ENCODE measurements at regions not wholly inside any gene's neighbourhood (a gene's known extent, or its start where the extent isn't known, plus 50 kb on each side); places are given as distances from the start of the nearest gene placed in this dataset.
A peak's percentile ranks its signal among the peaks of the same experiment; 100 is the strongest.

DNA sequence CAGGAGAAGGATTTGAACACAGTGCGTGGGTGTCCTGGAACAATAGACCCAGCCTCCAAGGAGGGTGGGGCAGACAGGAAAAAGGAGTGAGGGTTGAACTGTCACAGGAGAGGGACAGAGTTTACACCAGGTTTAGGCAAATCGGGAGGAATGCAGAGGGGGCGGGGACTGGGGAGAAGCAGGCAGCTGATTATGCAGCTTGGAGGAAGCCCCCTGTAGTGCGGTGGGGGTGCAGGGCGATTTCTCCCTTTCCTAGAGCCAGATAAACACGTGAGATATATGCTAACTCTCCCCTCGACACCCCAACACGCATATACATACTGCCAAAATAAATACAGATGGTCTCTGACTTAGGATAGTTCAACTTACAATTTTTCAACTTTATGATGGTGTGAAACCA, 108.6 kb upstream of the PRR20G start:
- peak; percentile 78 for DNase-seq (ENCODE audit: low spot score)

DNA sequence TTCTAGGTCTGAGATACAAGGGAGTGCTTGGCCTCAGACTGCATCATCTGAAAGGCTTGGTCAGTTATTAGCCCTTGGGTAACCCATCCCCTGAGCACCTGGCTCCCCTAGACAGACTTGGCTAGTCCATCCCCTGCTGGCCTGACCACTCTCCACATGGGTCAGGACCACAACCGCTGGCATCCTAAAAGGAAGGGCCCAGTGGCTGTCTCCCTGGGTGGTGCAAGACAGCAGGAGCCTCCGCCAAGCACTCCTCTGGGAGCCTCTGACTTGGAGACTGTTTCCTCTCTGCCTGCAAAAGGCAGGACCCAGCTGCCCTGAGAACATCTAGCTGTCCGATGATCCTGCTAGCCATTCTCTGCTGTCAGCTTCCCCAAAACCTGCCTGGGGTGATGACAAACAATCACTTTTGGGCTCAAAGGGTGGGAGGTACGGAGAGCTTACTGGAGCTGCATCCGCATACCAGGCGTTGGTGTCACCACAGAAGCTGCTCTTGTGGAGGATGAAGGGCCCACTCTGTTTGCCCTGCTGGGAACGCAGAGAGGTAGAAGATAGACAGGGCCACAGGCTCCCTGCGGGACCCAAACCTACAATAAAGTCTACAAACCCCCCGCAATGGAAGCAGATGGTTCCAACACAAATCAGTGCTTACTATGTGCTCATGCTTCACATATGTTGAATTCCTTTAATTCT, 108.0 kb upstream of the PRR20G start:
- DNase-seq (ENCODE audit: low spot score) = no peak

DNA sequence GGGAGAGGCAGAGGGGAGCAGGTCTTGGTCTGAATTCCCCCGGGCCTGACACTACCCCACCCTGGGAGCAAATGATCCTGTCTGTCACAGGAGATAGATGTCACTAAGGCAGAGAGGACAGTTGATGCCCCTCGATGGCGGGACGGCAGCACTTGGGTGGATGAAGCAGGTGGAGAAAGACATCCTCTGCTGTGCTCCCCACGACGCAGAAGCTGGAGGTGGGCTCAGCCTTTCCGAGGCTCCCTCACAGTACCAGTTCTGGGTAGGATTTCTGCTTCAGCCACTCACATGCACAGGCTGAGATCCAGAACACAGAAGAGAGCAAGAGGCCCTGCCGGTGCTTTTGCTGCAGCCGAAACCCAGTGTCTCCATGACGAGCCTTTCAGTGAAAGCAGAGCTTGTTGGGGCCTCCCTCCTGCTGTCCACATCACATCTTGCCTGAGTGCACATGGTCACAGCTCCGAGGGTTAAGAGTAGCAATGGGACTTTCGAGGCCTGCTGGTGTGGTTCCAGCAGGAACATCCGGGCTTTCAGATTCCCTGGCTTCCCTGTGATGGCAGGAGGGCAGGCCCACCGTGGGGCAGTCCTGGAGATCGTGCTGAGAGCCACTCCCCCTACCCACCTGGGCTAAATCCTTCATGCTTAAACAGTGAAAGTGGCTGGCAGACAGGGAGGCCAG, 107.3 kb upstream of the PRR20G start:
- no peak for DNase-seq (ENCODE audit: low spot score)

DNA sequence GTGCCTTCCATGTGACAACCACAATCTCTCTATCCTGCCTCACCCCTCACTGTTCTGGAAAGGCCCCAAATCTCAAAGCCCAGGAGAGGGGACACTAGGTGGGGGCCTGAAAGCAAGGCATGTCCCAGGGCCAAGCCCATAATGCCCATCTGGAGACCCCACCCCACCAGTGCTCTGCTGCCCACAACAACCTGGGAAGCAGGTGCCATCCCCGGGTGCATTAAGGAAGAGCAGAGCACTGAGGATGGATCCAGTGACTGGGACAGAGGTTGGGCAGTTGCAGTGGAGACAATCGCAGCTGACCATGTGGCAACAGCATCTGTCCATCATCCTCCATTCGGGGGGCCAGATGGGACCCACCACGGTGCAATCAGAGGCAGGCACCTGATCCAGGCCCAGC, 106.2 kb upstream of the PRR20G start:
- no peak for DNase-seq (ENCODE audit: low spot score)

DNA sequence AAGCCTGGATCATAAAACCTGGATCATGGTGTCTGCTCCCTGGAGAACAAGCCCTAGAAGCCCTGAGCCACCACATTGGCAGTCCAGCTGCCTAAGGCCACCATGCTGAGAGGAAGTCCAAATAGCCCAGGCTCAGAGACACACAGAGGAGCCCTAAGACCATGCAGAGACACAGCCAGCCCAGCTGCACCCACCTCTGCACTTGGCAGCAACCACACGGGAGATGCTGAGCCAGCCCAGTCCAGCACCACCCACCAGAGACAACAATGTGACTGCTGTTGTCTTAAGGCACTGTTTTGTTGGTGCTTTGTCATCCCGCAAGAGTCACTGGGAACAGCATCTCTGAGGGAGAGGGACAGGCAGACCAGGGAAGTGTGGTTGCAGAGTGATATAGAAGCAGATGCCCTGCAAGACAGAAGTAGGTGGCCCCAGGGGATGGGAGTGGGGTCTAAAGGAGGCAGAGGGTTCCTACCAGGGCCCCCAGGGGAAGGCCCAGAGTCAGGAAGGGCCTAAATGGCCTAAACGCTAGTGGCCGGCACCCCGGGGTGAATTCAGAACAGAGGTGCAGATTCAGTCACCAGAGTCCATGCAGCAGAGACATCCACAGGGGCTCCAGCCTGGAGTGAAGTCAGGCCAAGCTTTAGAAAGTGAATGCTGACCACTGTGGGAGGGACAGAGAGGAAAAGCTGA, 105.4 kb upstream of the PRR20G start:
- no peak for DNase-seq (ENCODE audit: low spot score)

DNA sequence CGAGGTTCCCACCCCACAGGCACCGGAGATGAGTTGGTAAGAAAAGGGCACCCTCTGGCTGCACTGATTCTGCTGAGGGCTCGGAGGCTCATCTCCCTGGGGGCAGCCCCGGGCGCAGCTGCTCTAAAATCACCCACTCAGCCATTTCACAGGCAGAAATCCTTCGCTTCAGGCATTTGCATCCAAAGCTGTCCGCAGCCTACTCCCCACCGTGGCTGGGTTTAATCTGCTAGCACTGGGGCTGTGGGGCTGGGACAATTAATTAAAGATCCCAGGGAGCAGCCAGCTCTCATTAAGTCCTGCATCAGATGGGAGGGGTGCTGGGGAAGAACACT, 104.3 kb upstream of the PRR20G start:
- no peak for DNase-seq (ENCODE audit: low spot score)

DNA sequence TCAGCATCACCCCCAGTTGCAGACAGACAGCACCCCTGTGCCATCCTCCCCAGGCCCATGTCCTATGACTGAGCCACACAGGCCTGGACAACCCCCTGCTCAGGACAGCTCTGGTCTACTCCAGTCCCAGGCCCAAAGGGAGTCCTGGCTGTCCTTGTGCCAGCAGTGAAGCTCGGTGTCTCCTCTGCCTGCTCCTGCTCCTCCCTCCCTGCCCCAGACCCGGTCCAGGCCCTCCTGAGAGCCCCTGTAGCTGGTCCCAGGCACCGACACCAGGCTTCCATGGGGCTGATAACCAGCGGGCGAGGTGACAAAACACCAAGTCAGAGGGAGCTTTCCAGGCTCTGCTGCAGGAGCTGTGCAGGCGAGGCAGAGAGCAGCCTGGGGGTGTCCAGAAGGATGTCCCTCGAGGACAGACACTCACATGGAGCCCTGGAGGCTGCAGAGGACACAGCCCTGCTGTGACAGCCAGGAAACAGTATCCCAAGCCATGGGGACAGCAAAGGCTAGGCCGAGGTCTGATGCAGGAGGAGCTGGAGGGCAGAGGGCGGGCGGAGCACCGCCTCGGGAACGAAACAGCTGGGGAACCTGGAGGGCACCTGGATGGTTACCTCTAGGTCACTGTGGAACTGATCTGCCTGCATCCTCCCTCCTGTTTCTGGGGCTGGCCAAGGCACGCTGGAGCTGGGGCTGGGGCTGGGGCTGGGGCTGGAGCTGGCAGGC, 103.8 kb upstream of the PRR20G start:
- no peak for DNase-seq (ENCODE audit: low spot score)

DNA sequence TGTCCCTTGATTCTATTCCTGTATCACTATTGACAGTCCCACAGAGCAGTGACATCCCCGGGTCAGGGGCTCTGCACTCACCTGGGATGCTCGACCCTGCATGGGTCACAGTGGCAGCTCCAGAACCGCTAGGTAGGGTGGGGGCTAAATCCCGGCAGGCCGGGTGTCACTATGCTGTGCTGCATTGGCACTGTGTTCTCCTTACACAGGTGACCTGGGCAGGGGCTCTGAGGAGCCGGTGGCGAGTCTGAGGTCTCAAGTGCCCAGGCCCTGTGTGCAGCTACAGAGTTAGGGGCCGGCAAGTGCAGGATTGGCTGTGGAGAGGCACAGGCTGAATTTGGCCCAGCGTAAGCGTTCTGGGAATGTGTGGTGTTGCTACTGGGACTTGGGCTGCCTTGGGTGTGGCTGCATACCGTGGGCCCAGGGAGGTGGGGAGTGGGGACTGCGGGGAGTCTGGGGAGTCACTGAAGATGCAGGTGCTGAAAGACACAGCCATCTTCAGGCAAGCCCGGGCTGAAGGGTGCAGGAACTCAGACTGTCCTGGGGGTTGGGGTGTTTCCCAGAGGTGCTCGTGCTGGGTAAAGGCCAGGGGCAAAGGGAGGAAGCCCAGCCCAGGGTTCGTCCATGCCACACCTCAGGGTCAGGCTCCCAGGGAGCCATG, 102.6 kb upstream of the PRR20G start:
- DNase-seq (ENCODE audit: low spot score) = no peak

DNA sequence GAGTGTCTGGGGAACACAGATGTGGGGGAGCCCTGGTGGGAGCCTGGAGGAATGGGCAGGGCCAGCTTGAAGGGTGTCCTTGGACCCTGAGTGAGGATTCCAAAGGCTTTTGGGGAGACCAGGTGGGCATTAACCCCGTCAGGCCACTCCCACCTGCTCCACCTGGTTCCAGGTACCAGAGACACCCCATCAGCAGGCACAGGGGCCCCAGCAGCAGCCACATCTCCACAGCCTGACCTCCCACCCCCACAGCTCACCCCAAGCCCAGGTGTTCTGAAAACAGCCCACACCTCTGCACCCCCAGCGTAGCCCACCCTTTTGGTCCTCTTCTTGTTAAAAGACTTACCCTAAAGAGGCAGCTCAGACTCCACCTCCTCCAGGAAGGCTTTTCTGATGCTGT, 102.1 kb upstream of the PRR20G start:
- no peak for DNase-seq (ENCODE audit: low spot score)

DNA sequence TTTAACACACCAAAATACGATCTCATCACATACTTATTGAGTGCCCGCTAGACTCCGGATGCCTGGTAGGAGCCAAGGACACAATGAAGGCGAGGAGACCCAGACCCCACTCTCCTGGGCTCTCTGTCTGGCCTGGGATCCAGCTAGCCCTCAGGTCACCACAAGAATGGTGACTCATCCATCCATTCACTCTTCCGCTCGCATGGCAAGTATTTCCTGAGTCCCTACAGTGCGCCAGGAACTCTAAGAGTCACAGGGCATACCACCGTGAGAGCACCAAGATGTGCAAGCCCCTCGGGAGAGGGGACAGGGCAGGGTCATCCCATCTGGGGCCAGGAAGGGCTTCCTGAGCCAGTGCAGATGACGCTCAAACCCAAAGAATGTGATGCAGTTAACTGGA, 101.6 kb upstream of the PRR20G start:
- no peak for DNase-seq (ENCODE audit: low spot score)

DNA sequence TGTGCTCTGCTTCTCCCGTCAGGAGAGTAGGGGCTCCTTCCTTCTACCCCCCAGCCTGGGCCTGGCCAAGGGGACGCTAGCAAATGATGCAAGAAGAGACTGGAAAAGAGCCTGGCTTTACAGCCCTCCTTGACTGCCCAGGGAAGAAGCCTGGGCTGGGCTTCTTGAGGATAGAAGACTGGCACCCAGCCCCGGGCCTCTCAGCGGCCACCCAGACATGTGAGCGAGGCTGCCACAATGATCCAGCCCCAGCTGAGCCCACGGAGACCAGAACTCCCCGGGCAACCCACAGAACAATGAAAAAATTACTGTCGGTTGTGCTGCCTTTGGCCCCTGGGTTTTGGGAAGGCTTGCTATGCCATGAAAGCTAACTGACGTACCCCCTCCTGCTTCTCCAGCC, 100.6 kb upstream of the PRR20G start:
- DNase-seq (ENCODE audit: low spot score) = no peak

DNA sequence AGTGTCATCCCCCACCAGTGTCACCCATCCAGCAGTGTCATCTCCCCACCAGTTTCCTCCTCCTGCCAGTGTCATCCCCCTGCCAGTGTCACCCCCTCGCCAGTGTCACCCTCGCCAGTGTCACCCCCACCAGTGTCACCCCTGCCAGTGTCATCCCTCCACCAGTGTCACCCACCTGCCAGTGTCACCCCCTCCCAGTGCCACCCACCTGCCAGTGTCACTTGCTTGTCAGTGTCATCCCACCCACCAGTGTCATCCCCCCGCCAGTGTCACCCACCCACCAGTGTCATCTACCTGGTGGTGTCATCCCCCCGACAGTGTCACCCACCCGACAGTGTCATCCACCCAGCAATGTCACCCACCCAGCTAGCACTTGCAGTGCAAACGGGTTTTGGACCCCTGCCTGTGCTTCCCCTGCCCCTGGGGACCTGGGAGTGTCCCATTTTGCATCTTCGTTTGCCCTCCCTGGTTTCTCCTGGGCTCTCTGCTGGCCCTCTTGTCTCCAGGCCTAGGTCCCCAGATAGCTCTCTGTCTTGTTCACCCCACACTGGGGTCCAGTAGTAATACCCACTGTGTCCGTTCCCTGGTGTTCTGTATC, 99.8 kb upstream of the PRR20G start:
- no peak for DNase-seq (ENCODE audit: low spot score)

DNA sequence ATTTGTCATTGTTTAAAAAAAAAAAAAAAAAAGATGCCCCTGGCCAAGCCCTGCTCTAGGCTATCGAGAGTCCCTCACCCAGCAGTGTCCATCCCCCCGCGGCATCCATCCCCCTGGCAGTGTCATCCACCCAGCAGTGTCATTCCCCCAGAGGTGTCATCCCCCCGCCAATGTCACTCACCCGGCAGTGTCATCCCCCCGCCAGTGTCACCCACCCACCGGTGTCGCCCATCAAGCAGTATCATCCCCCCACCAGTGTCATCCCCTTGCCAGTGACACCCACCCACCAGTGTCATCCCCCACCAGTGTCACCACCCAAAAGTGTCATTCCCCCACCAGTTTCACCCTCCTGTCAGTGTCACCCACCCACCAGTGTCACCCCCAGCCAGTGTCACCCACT, 99.3 kb upstream of the PRR20G start:
- no peak for DNase-seq (ENCODE audit: low spot score)

DNA sequence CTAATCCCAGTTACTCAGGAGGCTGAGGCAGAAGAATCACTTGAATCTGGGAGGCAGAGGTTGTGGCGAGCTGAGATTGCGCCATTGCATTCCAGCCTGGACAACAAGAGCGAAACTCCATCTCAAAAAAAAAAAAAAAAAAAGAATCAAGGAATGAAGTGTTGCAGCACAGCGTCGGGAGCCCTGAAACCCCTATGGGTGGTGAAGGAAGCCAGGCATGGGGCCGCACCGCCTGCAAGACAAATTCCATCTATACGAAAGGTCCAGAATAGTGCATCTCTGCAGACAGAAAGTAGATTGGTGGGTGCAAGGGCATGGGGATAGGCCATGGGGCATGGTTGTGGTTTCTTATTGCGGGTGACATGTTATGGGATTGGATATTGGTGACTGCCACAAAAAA, 98.6 kb upstream of the PRR20G start:
- no peak for DNase-seq (ENCODE audit: low spot score)

DNA sequence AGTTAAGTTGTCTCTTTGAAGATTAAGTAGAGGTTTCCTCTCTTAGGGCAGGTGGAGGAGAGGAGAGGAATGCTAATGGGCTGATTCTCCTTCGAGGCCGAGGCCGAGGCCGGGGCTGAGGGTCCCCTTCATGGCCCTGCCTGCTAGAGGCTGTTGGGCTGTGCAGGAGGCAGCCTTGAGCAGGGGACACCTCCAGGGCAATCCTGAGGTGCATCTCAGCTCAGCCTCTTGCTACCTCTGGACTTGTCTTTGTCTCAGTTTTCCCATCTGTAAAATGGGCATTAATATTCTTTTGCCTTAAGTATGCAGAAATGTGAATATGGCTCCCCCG, 97.7 kb upstream of the PRR20G start:
- no peak for DNase-seq (ENCODE audit: low spot score)

DNA sequence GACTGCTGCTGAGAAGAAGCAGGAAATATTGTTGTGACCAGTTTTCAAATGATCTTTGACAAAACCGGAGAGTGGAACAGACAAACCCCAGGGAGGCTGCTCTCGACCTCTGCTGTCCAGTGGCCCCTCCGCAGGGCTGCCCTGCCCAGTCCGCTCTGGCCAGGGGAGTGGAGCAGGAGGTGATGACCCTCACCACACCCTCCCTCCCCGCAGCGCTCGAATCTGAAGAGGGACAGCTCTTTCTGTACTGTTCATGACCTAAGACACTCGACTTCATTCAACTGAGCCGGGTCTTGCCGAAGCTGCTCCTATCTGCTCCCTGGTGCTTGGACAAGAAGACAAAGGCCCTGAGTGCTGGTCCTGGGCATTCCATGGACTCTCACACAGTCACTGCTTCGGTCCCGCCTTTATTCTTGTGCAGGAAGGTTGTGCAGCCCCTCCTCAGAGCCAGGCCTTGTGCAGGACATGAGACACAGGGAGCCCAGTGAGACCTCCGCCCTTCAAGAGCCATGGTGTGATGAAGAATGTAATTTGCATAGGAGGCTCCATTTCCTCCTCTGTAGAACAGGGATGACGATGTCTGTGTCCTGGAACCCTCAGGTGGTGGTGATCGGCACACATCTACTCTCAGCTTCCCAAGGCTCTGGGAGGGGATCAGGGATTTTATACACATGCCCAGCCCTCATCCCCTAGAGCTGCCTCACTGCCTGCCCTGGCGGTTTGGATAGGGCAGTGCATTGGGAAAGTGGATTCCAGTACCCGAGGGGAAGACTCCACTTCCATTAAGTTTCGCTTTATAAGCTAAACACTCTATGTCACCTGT, 97.1 kb upstream of the PRR20G start:
- DNase-seq (ENCODE audit: low spot score) = no peak

DNA sequence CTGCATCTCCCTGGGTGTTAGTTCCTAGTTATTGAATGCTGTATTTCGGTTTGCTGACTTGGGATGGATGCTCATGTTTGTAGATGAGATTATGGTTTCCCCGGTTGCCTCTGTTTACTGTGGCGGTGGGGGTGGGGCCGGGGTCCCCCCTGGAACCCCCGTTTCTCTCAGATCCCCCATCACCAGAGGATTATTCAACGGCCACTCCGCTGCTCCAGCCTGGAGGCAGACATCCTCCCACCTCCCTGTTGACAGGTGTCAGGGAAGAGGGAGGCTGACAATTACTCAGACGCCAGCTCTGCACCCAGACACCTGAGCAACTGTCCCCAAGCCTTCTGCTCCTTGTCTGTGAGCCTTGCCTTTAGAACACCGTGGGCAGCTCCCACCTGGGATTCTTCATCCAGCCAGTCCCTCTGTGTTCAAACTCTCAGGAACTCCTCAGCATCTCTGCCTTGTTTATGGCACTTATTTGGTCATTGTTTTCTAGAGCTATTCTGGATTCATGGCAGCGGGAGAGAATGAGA, 95.9 kb upstream of the PRR20G start:
- DNase-seq (ENCODE audit: low spot score) = no peak

DNA sequence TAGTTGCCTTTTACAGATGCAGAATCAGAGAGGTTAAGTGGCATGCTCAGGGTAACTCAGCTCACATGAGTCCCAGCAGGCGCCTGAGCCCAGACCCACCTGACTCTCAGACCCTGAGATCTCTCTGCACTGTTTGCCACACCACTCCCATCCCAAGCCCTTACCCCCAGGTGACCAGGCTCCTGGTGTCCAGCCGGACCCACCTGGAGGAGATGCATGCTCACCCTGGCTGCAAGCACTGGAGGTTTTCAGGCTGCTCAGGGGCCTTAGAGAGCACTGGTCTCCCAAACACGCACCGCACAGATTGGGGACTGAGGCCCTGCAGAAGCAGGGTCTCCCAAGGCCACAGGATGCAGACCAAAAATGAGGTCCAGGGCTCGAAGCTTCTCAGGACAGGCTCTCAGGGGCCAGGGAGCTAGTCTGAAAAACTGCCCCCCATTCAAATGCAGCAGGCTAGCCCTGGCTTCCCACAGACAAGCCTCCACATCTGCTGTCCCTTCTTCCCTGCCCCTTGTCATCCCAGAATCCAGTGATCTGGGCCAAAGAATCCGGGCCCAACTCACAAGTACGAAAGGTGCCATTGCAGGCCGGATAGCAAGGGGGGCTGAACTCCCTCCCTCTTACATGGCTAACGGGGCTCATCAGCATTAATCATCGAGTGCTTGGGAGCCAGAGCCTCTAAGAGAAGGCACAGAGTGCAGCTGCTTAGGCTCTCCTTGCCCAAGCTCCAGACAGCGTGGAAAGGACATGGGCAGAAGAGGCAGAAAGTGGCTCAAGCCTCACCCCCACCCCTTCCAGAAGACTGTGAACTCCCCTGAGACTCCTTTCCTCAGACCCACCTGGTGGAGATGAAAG, 90.2 kb upstream of the PRR20G start:
- DNase-seq (ENCODE audit: low spot score) = no peak

DNA sequence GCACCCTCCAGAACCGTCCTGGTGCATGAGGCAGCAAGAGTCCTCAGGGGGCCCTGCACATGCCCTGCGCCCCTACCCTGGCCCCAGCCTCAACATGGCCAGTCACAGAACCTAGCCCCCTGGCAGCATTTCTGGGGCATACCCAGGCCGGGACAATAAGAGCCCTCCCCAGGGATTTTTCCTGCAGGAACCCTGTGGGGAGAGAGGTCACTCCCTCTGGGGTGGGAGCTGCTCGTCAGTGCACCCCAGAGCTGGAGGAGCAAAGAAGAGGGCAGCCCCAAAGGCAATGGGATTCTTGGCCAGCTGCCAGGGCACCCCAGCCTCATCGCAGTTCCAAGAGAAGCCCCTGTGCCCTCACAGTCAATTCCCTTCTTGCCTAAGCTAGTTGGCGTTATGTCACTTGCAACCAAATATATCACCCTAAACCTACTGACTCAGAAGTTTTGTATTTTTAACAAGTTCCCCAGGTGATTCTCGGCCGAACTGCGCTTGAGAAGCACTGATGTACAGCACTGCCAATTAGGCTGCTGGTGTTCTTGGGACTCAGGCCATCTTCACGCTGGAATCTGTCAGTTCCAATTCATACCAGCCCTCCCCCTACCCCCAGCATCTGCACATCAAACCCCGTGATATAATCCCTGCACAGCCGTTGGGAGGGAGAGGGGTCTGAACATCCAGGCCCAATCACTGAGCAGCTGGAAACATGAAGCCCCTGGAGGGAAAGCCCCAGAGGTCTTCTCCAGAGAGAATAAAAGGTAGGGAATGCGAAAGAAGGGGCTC, 87.5 kb upstream of the PRR20G start:
- DNase-seq (ENCODE audit: low spot score) = no peak

All from iPS-NIHi11 (cell line).